ENCODE measurements at regions not wholly inside any gene's neighbourhood (a gene's known extent, or its start where the extent isn't known, plus 50 kb on each side); places are given as distances from the start of the nearest gene placed in this dataset.

DNA sequence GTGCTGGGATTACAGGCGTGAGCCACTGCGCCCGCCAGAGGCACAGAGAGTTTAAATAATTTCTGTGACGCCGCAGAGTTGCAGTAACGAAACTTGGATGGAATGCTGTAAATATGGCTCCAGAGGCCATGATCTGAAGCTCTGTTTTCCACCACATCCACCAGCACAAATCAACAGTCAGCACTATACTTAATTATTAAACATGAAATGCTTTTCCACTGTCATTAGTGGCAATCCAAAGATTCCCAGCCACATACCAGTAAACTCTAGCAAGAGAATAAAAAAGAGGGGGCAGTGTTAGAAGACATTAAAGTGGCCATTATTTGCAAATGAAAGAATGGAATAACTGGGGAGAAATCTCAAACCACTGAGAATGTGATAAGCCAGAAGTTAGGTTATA, 242.5 kb downstream of the DIRAS2 start:
- no peak for DNase-seq
- H4K20me1 ChIP-seq (ENCODE audit: insufficient read depth, low read length): no peaks in the 10 kb centered on the region
- H3K9me3 Mint-ChIP-seq: peaks cover 0 to 3% (median 0%) of the 10 kb centered on the region in 7 donors
- no peak overlapping the region for H3K9ac ChIP-seq (ENCODE audit: insufficient read depth, low read length, poor library complexity, severe bottlenecking)
- H3K27me3 ChIP-seq (ENCODE audit: control insufficient read depth in 2 of 2, insufficient read depth in 2 of 2, low read length in 2 of 2): no peaks in the 10 kb centered on the region
- H3K27me3 Mint-ChIP-seq (ENCODE audit: low read depth in 3 of 3): peaks cover 0 to 9% (median 6%) of the 10 kb centered on the region in 3 donors
- no peak overlapping the region for H3K27ac Mint-ChIP-seq
- no peaks in the 10 kb centered on the region for H3K4me1 Mint-ChIP-seq
- TF ChIP-seq, protein P1, sequence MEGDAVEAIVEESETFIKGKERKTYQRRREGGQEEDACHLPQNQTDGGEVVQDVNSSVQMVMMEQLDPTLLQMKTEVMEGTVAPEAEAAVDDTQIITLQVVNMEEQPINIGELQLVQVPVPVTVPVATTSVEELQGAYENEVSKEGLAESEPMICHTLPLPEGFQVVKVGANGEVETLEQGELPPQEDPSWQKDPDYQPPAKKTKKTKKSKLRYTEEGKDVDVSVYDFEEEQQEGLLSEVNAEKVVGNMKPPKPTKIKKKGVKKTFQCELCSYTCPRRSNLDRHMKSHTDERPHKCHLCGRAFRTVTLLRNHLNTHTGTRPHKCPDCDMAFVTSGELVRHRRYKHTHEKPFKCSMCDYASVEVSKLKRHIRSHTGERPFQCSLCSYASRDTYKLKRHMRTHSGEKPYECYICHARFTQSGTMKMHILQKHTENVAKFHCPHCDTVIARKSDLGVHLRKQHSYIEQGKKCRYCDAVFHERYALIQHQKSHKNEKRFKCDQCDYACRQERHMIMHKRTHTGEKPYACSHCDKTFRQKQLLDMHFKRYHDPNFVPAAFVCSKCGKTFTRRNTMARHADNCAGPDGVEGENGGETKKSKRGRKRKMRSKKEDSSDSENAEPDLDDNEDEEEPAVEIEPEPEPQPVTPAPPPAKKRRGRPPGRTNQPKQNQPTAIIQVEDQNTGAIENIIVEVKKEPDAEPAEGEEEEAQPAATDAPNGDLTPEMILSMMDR (IDR thresholded peaks at IDR 0.05): no peak
- no peaks in the 10 kb centered on the region for H3K9me3 ChIP-seq (replicated peaks in 1 of 2; ENCODE audit: control insufficient read depth in 1 of 2, insufficient read depth in 1 of 2, low read length in 2 of 2)
- H3K4me3 Mint-ChIP-seq: no peak overlapping the region
- no peak overlapping the region for H3K27ac ChIP-seq (ENCODE audit: low read depth in 1 of 2, low read length in 2 of 2)
- no peaks in the 10 kb centered on the region for H3K36me3 ChIP-seq (replicated peaks in 1 of 2; ENCODE audit: control insufficient read depth in 1 of 2, insufficient read depth in 2 of 2, low read length in 2 of 2)
- no peak overlapping the region for H3K4me3 ChIP-seq (replicated peaks in 1 of 3; ENCODE audit: low read depth in 2 of 3, low read length in 3 of 3)
- H2AFZ ChIP-seq (ENCODE audit: insufficient read depth, low read depth, low read length, poor library complexity, severe bottlenecking): no peak overlapping the region
- intact Hi-C loops (cut with micrococcal nuclease): no loop called here
- no CpG with 5 or more reads among the region's 6 CpGs for WGBS (ENCODE audit: insufficient coverage)
- no peaks in the 10 kb centered on the region for H3K79me2 ChIP-seq (ENCODE audit: insufficient read depth, low read length)
- H3K36me3 Mint-ChIP-seq: no peaks in the 10 kb centered on the region
- H3K4me2 ChIP-seq (replicated peaks; ENCODE audit: extremely low read depth, low read length, poor library complexity, severe bottlenecking): no peak overlapping the region
- H3K4me1 ChIP-seq (ENCODE audit: control insufficient read depth in 1 of 2, insufficient read depth in 2 of 2, low read length in 2 of 2): no peaks in the 10 kb centered on the region

DNA sequence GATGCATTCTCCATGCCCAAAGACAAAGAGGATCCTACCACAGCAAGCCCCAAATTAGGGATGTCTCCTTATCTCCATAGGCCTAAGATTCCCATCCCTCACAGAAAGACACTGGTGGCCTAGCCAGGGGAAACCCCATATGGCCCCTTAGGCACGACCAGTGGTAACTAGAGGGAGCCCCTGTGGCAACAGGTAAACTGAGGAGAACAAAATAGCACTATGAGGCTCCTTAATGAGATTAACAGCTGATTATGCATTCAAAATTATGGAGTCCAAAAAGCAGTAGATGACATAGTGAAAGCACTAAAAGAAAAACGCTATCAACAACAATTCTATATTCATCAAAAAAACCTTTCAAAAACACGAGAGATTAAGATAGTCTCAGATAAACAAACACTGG, 234.0 kb downstream of the DIRAS2 start:
- DNase-seq: no peak
- no peaks in the 10 kb centered on the region for H3K79me2 ChIP-seq (ENCODE audit: insufficient read depth, low read length)
- intact Hi-C loops (cut with micrococcal nuclease): no loop called here
- H3K4me2 ChIP-seq (replicated peaks; ENCODE audit: extremely low read depth, low read length, poor library complexity, severe bottlenecking): no peak overlapping the region
- no peak overlapping the region for H3K27ac ChIP-seq (ENCODE audit: low read depth in 1 of 2, low read length in 2 of 2)
- no peak overlapping the region for H3K4me3 ChIP-seq (replicated peaks in 1 of 3; ENCODE audit: low read depth in 2 of 3, low read length in 3 of 3)
- TF ChIP-seq, protein P1 (IDR thresholded peaks at IDR 0.05): no peak
- no peak overlapping the region for H3K4me3 Mint-ChIP-seq
- no peaks in the 10 kb centered on the region for H3K4me1 Mint-ChIP-seq
- no peak overlapping the region for H3K9ac ChIP-seq (ENCODE audit: insufficient read depth, low read length, poor library complexity, severe bottlenecking)
- H3K27ac Mint-ChIP-seq: no peak overlapping the region
- no peaks in the 10 kb centered on the region for H3K4me1 ChIP-seq (ENCODE audit: control insufficient read depth in 1 of 2, insufficient read depth in 2 of 2, low read length in 2 of 2)
- H3K9me3 ChIP-seq (replicated peaks in 1 of 2; ENCODE audit: control insufficient read depth in 1 of 2, insufficient read depth in 1 of 2, low read length in 2 of 2): peaks cover 0 to 6% of the 10 kb centered on the region in 2 donors
- H2AFZ ChIP-seq (ENCODE audit: insufficient read depth, low read depth, low read length, poor library complexity, severe bottlenecking): no peak overlapping the region
- H3K9me3 Mint-ChIP-seq: peaks cover 2 to 6% (median 4%) of the 10 kb centered on the region in 7 donors
- H3K36me3 Mint-ChIP-seq: no peaks in the 10 kb centered on the region
- no CpG with 5 or more reads among the region's 3 CpGs for WGBS (ENCODE audit: insufficient coverage)
- no peaks in the 10 kb centered on the region for H3K27me3 ChIP-seq (ENCODE audit: control insufficient read depth in 2 of 2, insufficient read depth in 2 of 2, low read length in 2 of 2)
- no peaks in the 10 kb centered on the region for H3K36me3 ChIP-seq (replicated peaks in 1 of 2; ENCODE audit: control insufficient read depth in 1 of 2, insufficient read depth in 2 of 2, low read length in 2 of 2)
- peaks cover 4 to 15% (median 10%) of the 10 kb centered on the region in 3 donors for H3K27me3 Mint-ChIP-seq (ENCODE audit: low read depth in 3 of 3)
- no peaks in the 10 kb centered on the region for H4K20me1 ChIP-seq (ENCODE audit: insufficient read depth, low read length)
